ENCODE measurements at regions not wholly inside any gene's neighbourhood (a gene's known extent, or its start where the extent isn't known, plus 50 kb on each side); places are given as distances from the start of the nearest gene placed in this dataset.

- no peak overlapping the region for H3K27ac ChIP-seq
- no peaks in the 10 kb centered on the region for H3K27me3 ChIP-seq
- DNase-seq (ENCODE audit: low read depth in 1 of 2, low spot score in 1 of 2), result no peak
- no peak for TF ChIP-seq CTCF (IDR thresholded peaks at IDR 0.05; ENCODE audit: low read depth, low read length)
- no peaks in the 10 kb centered on the region for H3K4me1 ChIP-seq (ENCODE audit: low read depth)
- H3K36me3 ChIP-seq, result no peaks in the 10 kb centered on the region
- no peak overlapping the region for H3K4me3 ChIP-seq
- H3K9me3 ChIP-seq (ENCODE audit: low read depth), result no peaks in the 10 kb centered on the region
Measured at GRCh38 chr18:39072970-39073369, 1507.4 kb upstream of the CELF4 start.

- no peaks in the 10 kb centered on the region for H3K9me3 ChIP-seq (ENCODE audit: low read depth)
- H3K4me1 ChIP-seq (ENCODE audit: low read depth), result no peaks in the 10 kb centered on the region
- no peak overlapping the region for H3K4me3 ChIP-seq
- no peaks in the 10 kb centered on the region for H3K27me3 ChIP-seq
- DNase-seq (ENCODE audit: low read depth in 1 of 2, low spot score in 1 of 2), result no peak
- no peaks in the 10 kb centered on the region for H3K36me3 ChIP-seq
- TF ChIP-seq CTCF (IDR thresholded peaks at IDR 0.05; ENCODE audit: low read depth, low read length), result no peak
- H3K27ac ChIP-seq, result no peak overlapping the region
Measured at GRCh38 chr18:39062426-39062825, 1496.8 kb upstream of the CELF4 start.

- no peaks in the 10 kb centered on the region for H3K36me3 ChIP-seq
- H3K4me3 ChIP-seq, result no peak overlapping the region
- TF ChIP-seq CTCF (IDR thresholded peaks at IDR 0.05; ENCODE audit: low read depth, low read length), result no peak
- no peaks in the 10 kb centered on the region for H3K4me1 ChIP-seq (ENCODE audit: low read depth)
- peak in 1 of 2 donors; percentile 9 for DNase-seq (ENCODE audit: low read depth in 1 of 2, low spot score in 1 of 2)
- no peak overlapping the region for H3K27ac ChIP-seq
- no peaks in the 10 kb centered on the region for H3K27me3 ChIP-seq
- no peaks in the 10 kb centered on the region for H3K9me3 ChIP-seq (ENCODE audit: low read depth)
Measured at GRCh38 chr18:39058386-39059000, 1492.9 kb upstream of the CELF4 start.

- H3K9me3 ChIP-seq (ENCODE audit: low read depth), result no peaks in the 10 kb centered on the region
- peak in 1 of 2 donors; percentile 38 for DNase-seq (ENCODE audit: low read depth in 1 of 2, low spot score in 1 of 2)
- no peaks in the 10 kb centered on the region for H3K4me1 ChIP-seq (ENCODE audit: low read depth)
- H3K4me3 ChIP-seq, result no peak overlapping the region
- H3K27me3 ChIP-seq, result no peaks in the 10 kb centered on the region
- no peak for TF ChIP-seq CTCF (IDR thresholded peaks at IDR 0.05; ENCODE audit: low read depth, low read length)
- H3K36me3 ChIP-seq, result no peaks in the 10 kb centered on the region
- H3K27ac ChIP-seq, result no peak overlapping the region
Measured at GRCh38 chr18:39057423-39058064, 1491.9 kb upstream of the CELF4 start.

- Histone ChIP-seq H3K27ac (no peak overlapping the region), H3K4me1 (ENCODE audit: low read depth) (no peaks in the 10 kb centered on the region), H3K36me3 (no peaks in the 10 kb centered on the region), H3K4me3 (no peak overlapping the region), H3K9me3 (ENCODE audit: low read depth) (no peaks in the 10 kb centered on the region), H3K27me3 (no peaks in the 10 kb centered on the region)
- TF ChIP-seq CTCF (IDR thresholded peaks at IDR 0.05; ENCODE audit: low read depth, low read length), result no peak
- no peak for DNase-seq (ENCODE audit: low read depth in 1 of 2, low spot score in 1 of 2)
Measured at GRCh38 chr18:39053571-39053970, 1488.0 kb upstream of the CELF4 start.

Data from cardiac muscle cell (in vitro differentiated cells and primary cell).